ENCODE measurements at regions not wholly inside any gene's neighbourhood (a gene's known extent, or its start where the extent isn't known, plus 50 kb on each side); places are given as distances from the start of the nearest gene placed in this dataset.

DNA sequence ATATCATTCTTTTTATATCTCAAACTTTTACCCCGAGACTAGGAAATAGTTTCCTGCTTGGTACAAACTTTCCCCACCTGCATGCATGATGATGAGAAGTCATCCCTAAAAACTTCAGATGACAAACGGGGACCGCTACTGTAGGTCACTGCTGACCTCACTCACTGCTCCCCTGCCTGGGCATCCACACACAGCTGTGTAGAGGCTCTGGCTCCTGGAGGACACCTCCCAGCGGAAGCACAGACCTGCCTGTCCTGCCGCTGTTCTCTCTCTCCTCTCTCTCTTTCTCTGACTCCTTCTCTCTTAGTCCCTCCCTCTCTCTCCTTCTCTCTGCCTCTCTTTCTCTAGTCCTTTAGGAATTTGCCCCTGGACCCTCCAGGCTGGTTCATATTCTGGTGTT, 202.9 kb upstream of the PITRM1 start:
- TF ChIP-seq CTCF (conservative IDR thresholded peaks at IDR 0.05; ENCODE audit: low read length) (no peak), EZH2phosphoT487 (IDR thresholded peaks at IDR 0.05; ENCODE audit: borderline replicate concordance) (no peak)
